ENCODE measurements at regions not wholly inside any gene's neighbourhood (a gene's known extent, or its start where the extent isn't known, plus 50 kb on each side); places are given as distances from the start of the nearest gene placed in this dataset.

DNA sequence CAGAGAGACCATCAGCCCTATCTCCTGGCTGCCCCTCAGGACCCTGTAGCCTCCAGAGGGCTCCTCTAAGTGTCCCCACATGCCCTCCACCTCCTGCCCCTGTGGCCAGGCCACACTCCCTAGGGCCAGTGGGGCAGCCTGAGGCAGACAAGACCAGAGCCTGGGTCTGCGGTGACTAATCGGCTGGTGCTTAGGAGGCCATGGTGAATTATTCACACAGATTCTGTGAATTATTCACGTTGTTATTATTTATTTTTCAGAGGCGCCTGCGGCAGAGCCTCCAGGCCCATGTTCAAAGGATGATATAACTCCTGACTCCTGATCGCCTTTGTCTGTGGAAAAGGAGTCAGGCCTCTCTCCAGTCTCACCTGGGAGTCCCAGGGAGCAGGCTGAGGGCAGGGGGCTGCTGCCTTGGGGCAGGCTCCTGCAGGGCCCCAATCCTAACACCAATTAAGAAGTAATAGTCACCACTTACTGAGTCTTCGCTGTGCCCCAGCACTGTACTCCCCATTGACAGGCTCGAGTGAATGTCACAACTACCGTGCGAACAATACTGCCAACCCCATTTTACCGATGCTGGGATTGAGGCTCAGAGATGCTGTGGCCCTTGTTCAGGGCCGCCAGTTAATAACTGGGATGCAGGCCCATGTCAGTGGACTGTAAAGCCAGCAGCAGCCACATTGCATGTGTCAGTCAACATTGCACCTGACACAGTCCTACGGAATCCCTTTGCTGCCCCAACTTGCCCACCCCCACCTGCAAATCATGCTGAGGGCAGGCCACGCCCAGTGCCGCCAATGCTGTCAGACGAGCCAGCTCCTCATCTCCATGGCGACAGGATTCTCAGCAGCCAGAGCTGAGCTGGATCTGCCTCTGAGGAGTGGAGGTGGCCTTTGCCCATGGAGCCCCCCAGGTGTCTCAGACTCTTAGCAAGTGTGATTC is 94.9 kb downstream of the PCDH1 start:
- TF ChIP-seq, protein P1, sequence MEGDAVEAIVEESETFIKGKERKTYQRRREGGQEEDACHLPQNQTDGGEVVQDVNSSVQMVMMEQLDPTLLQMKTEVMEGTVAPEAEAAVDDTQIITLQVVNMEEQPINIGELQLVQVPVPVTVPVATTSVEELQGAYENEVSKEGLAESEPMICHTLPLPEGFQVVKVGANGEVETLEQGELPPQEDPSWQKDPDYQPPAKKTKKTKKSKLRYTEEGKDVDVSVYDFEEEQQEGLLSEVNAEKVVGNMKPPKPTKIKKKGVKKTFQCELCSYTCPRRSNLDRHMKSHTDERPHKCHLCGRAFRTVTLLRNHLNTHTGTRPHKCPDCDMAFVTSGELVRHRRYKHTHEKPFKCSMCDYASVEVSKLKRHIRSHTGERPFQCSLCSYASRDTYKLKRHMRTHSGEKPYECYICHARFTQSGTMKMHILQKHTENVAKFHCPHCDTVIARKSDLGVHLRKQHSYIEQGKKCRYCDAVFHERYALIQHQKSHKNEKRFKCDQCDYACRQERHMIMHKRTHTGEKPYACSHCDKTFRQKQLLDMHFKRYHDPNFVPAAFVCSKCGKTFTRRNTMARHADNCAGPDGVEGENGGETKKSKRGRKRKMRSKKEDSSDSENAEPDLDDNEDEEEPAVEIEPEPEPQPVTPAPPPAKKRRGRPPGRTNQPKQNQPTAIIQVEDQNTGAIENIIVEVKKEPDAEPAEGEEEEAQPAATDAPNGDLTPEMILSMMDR (IDR thresholded peaks at IDR 0.05) = no peak
- no peak for TF ChIP-seq POLR2A (IDR thresholded peaks at IDR 0.05)
